ENCODE measurements at regions not wholly inside any gene's neighbourhood (a gene's known extent, or its start where the extent isn't known, plus 50 kb on each side); places are given as distances from the start of the nearest gene placed in this dataset.
"Not testable (repeated sequence)": the region's sequence is repeated elsewhere in the genome, so short reads cannot be mapped to it uniquely, and the experiment has no call there.

DNA sequence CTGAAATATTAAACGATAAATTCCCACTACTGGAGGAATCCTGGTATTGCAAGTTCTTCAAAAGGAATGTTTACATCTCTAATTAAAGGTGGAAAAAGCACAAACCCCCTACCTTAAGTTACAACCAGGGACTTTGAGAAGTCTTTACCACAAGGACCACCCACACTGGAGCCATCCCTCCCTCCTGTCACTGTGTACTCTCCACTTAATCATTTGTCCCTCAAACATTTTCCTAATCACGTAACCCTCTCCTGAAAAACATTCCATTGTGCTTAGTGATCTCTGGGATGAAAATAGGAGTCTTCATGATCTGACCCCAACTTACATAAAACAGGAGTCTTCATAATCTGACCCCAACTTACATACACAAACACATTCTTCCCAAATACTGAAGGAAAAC, 85.7 kb downstream of the SUCLG1 start:
- ATAC-seq (no peak), DNase-seq (ENCODE audit: low spot score) (no peak)
- intact Hi-C loops (cut with DNase I): no loop called here

- DNase-seq (ENCODE audit: low spot score) (no peak), ATAC-seq (no peak)
- intact Hi-C loops (cut with DNase I): no loop called here
Measured at GRCh38 chr2:84362541-84362940, 96.5 kb downstream of the SUCLG1 start.

- ATAC-seq: no peak
- DNase-seq (ENCODE audit: low spot score): no peak
- intact Hi-C loops (cut with DNase I): no loop called here
Measured at GRCh38 chr2:84338069-84338468, 121.0 kb downstream of the SUCLG1 start.

- DNase-seq (ENCODE audit: low spot score): no peak
- intact Hi-C loops (cut with DNase I): no loop called here
- no peak for ATAC-seq
Measured at GRCh38 chr2:84327645-84328249, 131.3 kb downstream of the SUCLG1 start.

- intact Hi-C loops (cut with DNase I): no loop called here
- ATAC-seq: no peak
Measured at GRCh38 chr2:84326831-84327432, 132.1 kb downstream of the SUCLG1 start.

DNA sequence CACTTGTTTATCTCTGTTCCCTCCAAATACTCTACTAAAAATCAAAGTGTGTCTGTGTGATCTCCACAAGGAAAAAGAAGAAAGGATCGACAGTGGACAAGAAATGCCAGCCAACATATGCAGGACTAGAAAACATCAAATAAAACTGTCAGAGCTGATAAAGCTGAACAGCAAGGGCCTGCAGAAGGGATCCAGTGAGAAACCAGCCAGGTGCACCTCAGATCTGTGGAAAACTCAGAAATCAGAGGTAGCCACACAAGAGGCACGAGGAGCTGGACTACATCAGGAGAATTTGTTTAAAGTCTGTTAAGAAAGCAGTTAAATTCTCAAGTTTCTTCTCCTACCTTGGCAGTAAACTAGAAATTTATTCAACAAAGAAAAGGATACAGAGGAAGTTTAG, 135.2 kb downstream of the SUCLG1 start:
- intact Hi-C loops (cut with DNase I): no loop called here
- DNase-seq (ENCODE audit: low spot score): no peak
- ATAC-seq: no peak

More at GRCh38 chr2:84326831-84327432, 132.1 kb downstream of the SUCLG1 start:
- no peak for DNase-seq (ENCODE audit: low spot score)

DNA sequence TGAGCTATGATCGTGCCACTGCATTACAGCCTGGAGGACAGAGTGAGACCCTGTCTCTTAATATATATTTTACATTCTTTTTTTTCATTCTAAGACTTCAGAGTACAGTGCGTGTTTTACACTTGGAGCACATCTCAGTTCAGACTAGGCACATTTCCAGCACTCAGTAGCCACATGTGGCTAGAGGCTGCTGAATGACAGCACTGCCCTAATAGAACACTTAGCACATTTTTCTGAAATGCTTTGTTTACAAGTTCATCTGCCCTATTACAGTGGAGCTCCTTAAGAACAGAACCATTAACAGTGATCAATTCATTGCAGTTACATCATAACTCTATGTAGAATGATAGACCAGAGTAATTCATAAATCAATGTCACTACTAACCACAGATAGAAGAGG, 138.1 kb downstream of the SUCLG1 start:
- no peak for DNase-seq (ENCODE audit: low spot score)
- intact Hi-C loops (cut with DNase I): no loop called here
- ATAC-seq: no peak

GRCh38 chr2:84319581-84319980, 139.5 kb downstream of the SUCLG1 start:
- ATAC-seq: no peak
- intact Hi-C loops (cut with DNase I): no loop called here
- DNase-seq (ENCODE audit: low spot score): no peak

GRCh38 chr2:84317135-84317534, 141.9 kb downstream of the SUCLG1 start:
- ATAC-seq: no peak
- intact Hi-C loops (cut with DNase I): no loop called here
- no peak for DNase-seq (ENCODE audit: low spot score)

- DNase-seq (ENCODE audit: low spot score) (peak; percentile 86), ATAC-seq (peak; percentile 65)
- intact Hi-C loops (cut with DNase I): no loop called here
Measured at GRCh38 chr2:84314901-84315330, 144.2 kb downstream of the SUCLG1 start.

GRCh38 chr2:84314250-84314649, 144.8 kb downstream of the SUCLG1 start:
- ATAC-seq (no peak), DNase-seq (ENCODE audit: low spot score) (no peak)
- intact Hi-C loops (cut with DNase I): no loop called here

- DNase-seq (ENCODE audit: low spot score) (no peak), ATAC-seq (no peak)
- intact Hi-C loops (cut with DNase I): no loop called here
Measured at GRCh38 chr2:84309281-84309680, 149.8 kb downstream of the SUCLG1 start.

DNA sequence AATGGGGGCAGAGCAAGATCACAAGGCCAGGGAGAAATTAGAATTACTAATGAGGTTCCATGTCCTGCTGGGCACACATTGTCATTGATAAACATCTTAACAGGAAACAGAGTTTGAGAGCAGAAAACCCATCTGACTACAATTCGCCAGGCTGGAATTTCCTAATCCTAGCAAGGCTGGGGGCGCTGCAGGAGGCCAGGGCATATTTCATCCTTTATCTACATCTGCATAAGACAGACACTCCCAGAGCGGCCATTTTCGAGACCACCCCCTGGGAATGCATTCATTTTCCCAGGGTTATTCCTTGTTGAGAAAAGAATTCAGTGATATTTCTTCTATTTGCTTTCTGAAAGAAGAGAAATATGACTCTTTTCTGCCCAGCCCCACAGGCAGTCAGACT, 152.7 kb downstream of the SUCLG1 start:
- DNase-seq (ENCODE audit: low spot score) (no peak), ATAC-seq (no peak)
- intact Hi-C loops (cut with DNase I): no loop called here

GRCh38 chr2:84302513-84303412, 156.3 kb downstream of the SUCLG1 start:
- ATAC-seq: no peak
- no peak for DNase-seq (ENCODE audit: low spot score)
- intact Hi-C loops (cut with DNase I): no loop called here

GRCh38 chr2:84301717-84302116, 157.4 kb downstream of the SUCLG1 start:
- ATAC-seq: no peak
- intact Hi-C loops (cut with DNase I): no loop called here
- no peak for DNase-seq (ENCODE audit: low spot score)

GRCh38 chr2:84300696-84301029, 158.4 kb downstream of the SUCLG1 start:
- DNase-seq (ENCODE audit: low spot score) (no peak), ATAC-seq (no peak)
- intact Hi-C loops (cut with DNase I): no loop called here

GRCh38 chr2:84300001-84300695, 158.9 kb downstream of the SUCLG1 start:
- intact Hi-C loops (cut with DNase I); DNase-seq (ENCODE audit: low spot score); ATAC-seq: not testable (repeated sequence)

DNA sequence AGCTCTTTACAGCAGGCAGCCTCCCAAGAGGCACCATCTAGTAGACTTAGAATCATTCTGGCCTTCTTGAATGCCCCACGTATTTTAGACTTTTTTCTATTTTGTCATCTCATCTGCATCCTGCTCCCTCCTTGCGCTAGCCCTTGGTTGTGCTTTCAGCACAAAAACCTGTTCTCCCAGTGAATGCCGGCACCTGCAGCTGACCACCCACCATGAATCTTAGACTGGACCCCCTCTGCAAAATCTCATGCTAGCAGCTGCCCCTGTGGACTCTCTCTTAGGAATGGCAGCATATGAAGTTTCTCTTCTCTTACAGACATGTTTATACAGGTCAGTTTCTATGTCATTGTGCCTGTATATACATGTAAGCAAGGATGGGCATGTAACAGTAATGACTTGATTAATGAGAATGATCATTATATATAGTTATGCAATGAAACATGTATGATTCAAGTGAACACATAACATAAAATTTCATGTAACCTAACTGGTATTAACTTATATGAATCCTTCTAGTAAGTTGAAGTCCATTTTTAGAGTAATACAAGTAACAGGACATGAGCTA, 159.8 kb downstream of the SUCLG1 start:
- ATAC-seq (no peak), DNase-seq (ENCODE audit: low spot score) (no peak)
- intact Hi-C loops (cut with DNase I): no loop called here

- intact Hi-C loops (cut with DNase I): no loop called here
- ATAC-seq (no peak), DNase-seq (ENCODE audit: low spot score) (no peak)
Measured at GRCh38 chr2:84297155-84297554, 161.9 kb downstream of the SUCLG1 start.
